K562 (cell line): ENCODE measurements at regions not wholly inside any gene's neighbourhood (a gene's known extent, or its start where the extent isn't known, plus 50 kb on each side); places are given as distances from the start of the nearest gene placed in this dataset.

Experiments used
- ATAC-seq: fragments of 200-7000 bp; cut with Tn5 transposase; 3 replicates; pipeline ENCODE4 v1.9.1; 2020; ENCODE audit warnings: moderate library complexity
- BruUV-seq: library from RNA; stranded (reverse); fragments of 400-500 nt; replicated peaks from 2 replicates; lab custom pipeline; 2021; lab: Mats Ljungman, UMichigan
- CTCF ChIA-PET: fragments of 300-600 bp; formaldehyde crosslinking; extraction: SDS; loops from one replicate; lab custom pipeline; 2021; ENCODE audit warnings: low intra/inter-chr PET ratio; lab: Yijun Ruan, JAX
- POLR2A ChIA-PET: fragments of 300-600, 350-650 bp; sonication (Branson Sonifier 250); formaldehyde crosslinking; extraction: SDS; loops from one replicate; lab custom pipeline; 2021; ENCODE audit warnings: antibody characterized with exemption, inconsistent platforms; lab: Yijun Ruan, JAX
- DNase-seq, 4 experiments: peaks; one replicate each; pipeline versions ENCODE4 v3.0.0 to v3.0.0-alpha.2; 2011 to 2018; ENCODE audit warnings: low spot score in 3 of 4, mixed read lengths in 3 of 4; ENCODE audit errors: extremely low read depth in 1 of 4
- FAIRE-seq: peaks from 2 replicates; lab custom pipeline; 2011; peaks lifted over from hg19 to GRCh38; lab: Jason Lieb, UNC
- H2AFZ ChIP-seq: 2 replicates; pipeline ENCODE4 v1.6.0; 2011; ENCODE audit warnings: low read depth, low read length, control low read depth, inconsistent platforms
- H3K27ac ChIP-seq: fragments of 200-600 bp; 3 replicates; pipeline ENCODE4 v1.8.0; 2011; ENCODE audit warnings: low read depth, mild to moderate bottlenecking, control low read depth, inconsistent platforms, low read length, moderate library complexity, mixed read lengths; ENCODE audit errors: extremely low read depth
- H3K27me3 ChIP-seq, 2 experiments: fragments of 300-600 bp in 1 of 2; 2 replicates in 1 of 2; 3 replicates in 1 of 2; pipeline versions ENCODE4 v1.6.0 to v1.8.0; 2011; ENCODE audit warnings: inconsistent platforms in 2 of 2, low read length in 2 of 2, mild to moderate bottlenecking in 1 of 2, mixed read lengths in 1 of 2, moderate library complexity in 1 of 2; ENCODE audit not compliant: control insufficient read depth in 2 of 2, insufficient read depth in 2 of 2
- H3K36me3 ChIP-seq: fragments of 300-600 bp; 3 replicates; pipeline ENCODE4 v1.8.0; 2011; ENCODE audit warnings: mild to moderate bottlenecking, low read length, inconsistent platforms; ENCODE audit not compliant: control insufficient read depth, insufficient read depth
- H3K4me1 ChIP-seq, 2 experiments: fragments of 200-600 bp in 1 of 2; replicated peaks in 1 of 2; 2 replicates in 1 of 2; 3 replicates in 1 of 2; pipeline versions ENCODE4 v1.5.1 to v1.8.0; 2011; ENCODE audit warnings: inconsistent platforms in 2 of 2, low read length in 2 of 2, mild to moderate bottlenecking in 1 of 2, mixed read lengths in 1 of 2, moderate library complexity in 1 of 2; ENCODE audit not compliant: control insufficient read depth in 2 of 2, insufficient read depth in 2 of 2
- H3K4me2 ChIP-seq: 2 replicates; pipeline ENCODE4 v1.6.1; 2011; ENCODE audit warnings: low read length, control low read depth, inconsistent platforms, mixed read lengths; ENCODE audit not compliant: insufficient read depth
- H3K4me3 ChIP-seq: fragments of 200-600 bp; sonication (generic), shearing (Covaris generic); 2 replicates; pipeline ENCODE4 v1.5.1; 2016; ENCODE audit warnings: control low read depth, inconsistent platforms
- H3K79me2 ChIP-seq: fragments of 200-600 bp; 3 replicates; pipeline ENCODE4 v1.8.0; 2011; ENCODE audit warnings: low read length, inconsistent platforms; ENCODE audit not compliant: control insufficient read depth, insufficient read depth
- H3K9ac ChIP-seq, 2 experiments: 2 replicates each; pipeline versions ENCODE4 v1.6.0 to v1.6.1; 2011; ENCODE audit warnings: low read depth in 2 of 2, low read length in 2 of 2, control low read depth in 1 of 2, inconsistent platforms in 1 of 2, mild to moderate bottlenecking in 1 of 2, mixed read lengths in 1 of 2; ENCODE audit not compliant: insufficient read depth in 1 of 2
- H3K9me1 ChIP-seq: one replicate; pipeline ENCODE4 v1.6.0; 2011; ENCODE audit warnings: inconsistent platforms, mild to moderate bottlenecking, low read length, moderate library complexity; ENCODE audit not compliant: control insufficient read depth, insufficient read depth
- H3K9me3 ChIP-seq: replicated peaks from 2 replicates; pipeline ENCODE4 v1.5.1; 2011; ENCODE audit warnings: low read depth, low read length, inconsistent platforms; ENCODE audit not compliant: control insufficient read depth, insufficient read depth
- H4K20me1 ChIP-seq: replicated peaks from 2 replicates; pipeline ENCODE4 v1.6.1; 2011; ENCODE audit warnings: low read length, inconsistent platforms, mixed read lengths; ENCODE audit not compliant: control insufficient read depth, insufficient read depth
- FOXA1 ChIP-seq: fragments of 450-650 bp; IDR thresholded peaks from 2 replicates; pipeline ENCODE4 v1.6.1; 2016; ENCODE audit warnings: mild to moderate bottlenecking, borderline replicate concordance
- GTF2B ChIP-seq: IDR thresholded peaks from 2 replicates; pipeline ENCODE4 v1.6.1; 2011; ENCODE audit not compliant: insufficient read length; ENCODE audit errors: extremely low read depth
- HIVEP1 ChIP-seq: fragments of 250-450 bp; sonication (Bioruptor Pico); IDR thresholded peaks from 2 replicates; pipeline ENCODE4 v1.4.0; 2020; ENCODE audit warnings: mild to moderate bottlenecking
- HNRNPH1 ChIP-seq: fragments of 200-400 bp; formaldehyde crosslinking; optimal IDR thresholded peaks from 2 replicates; pipeline ENCODE3; 2017; ENCODE audit warnings: low read depth, mild to moderate bottlenecking, low read length, moderate library complexity
- HNRNPL ChIP-seq: fragments of 200-400 bp; formaldehyde crosslinking; IDR thresholded peaks from 2 replicates; pipeline ENCODE4 v1.6.1; 2017; ENCODE audit warnings: low read depth, mild to moderate bottlenecking, low read length
- MTA2 ChIP-seq: fragments of 450-650 bp; IDR thresholded peaks from 2 replicates; pipeline ENCODE4 v1.6.1; 2016; ENCODE audit warnings: low read depth
- POLR2AphosphoS5 ChIP-seq: IDR thresholded peaks from 2 replicates; pipeline ENCODE4 v1.6.1; 2011; ENCODE audit warnings: mild to moderate bottlenecking, low read depth, low read length, moderate library complexity; ENCODE audit not compliant: control insufficient read depth, insufficient read depth
- PRPF4 ChIP-seq: fragments of 200-400 bp; formaldehyde crosslinking; IDR thresholded peaks from one replicate; pipeline ENCODE4 v1.6.1; 2017; ENCODE audit warnings: low read length, low read depth, mild to moderate bottlenecking; ENCODE audit not compliant: insufficient read depth, poor library complexity, severe bottlenecking
- SETDB1 ChIP-seq: IDR thresholded peaks from one replicate; pipeline ENCODE4 v1.6.1; 2012; ENCODE audit warnings: low read length, control low read depth, inconsistent platforms
- SMAD4 ChIP-seq: fragments of 250-450 bp; sonication (Bioruptor Pico); conservative IDR thresholded peaks from 2 replicates; pipeline ENCODE4 v1.8.0; 2021; ENCODE audit warnings: inconsistent platforms, mild to moderate bottlenecking, moderate library complexity
- SNAPC5 ChIP-seq: fragments of 250-450 bp; sonication (Bioruptor Pico); IDR thresholded peaks from 2 replicates; pipeline ENCODE4 v1.8.0; 2021; ENCODE audit warnings: moderate library complexity, mild to moderate bottlenecking, inconsistent platforms
- SUPT5H ChIP-seq: fragments of 450-650 bp; IDR thresholded peaks from 2 replicates; pipeline ENCODE4 v1.6.1; 2016
- TAF9B ChIP-seq: fragments of 450-650 bp; IDR thresholded peaks from 2 replicates; pipeline ENCODE4 v1.6.1; 2018; ENCODE audit warnings: mild to moderate bottlenecking; ENCODE audit not compliant: partially characterized antibody
- TBL1XR1 ChIP-seq, 2 experiments: IDR thresholded peaks; 2 replicates each; pipeline ENCODE4 v1.6.1; 2012; ENCODE audit warnings: improper control_type of control experiment in 2 of 2, low read length in 2 of 2, mild to moderate bottlenecking in 1 of 2
- ZBTB12 ChIP-seq: fragments of 250-450 bp; sonication (Bioruptor Pico); IDR thresholded peaks from 2 replicates; pipeline ENCODE4 v1.4.0; 2020
- ZNF316 ChIP-seq: fragments of 450-650 bp; IDR thresholded peaks from 2 replicates; pipeline ENCODE4 v1.6.1; 2016
- ZNF75A ChIP-seq: fragments of 450-650 bp; formaldehyde crosslinking; IDR thresholded peaks from 2 replicates; pipeline ENCODE4 v1.4.0; 2020; ENCODE audit warnings: mild to moderate bottlenecking
- ZNF778 ChIP-seq: fragments of 450-650 bp; formaldehyde crosslinking; IDR thresholded peaks from 2 replicates; pipeline ENCODE4 v1.4.0; 2020; ENCODE audit warnings: mild to moderate bottlenecking, moderate library complexity
- WGBS: fragments of 100-300 bp; shearing (Covaris generic); methylation state at CpG from one replicate; pipeline ENCODE4 v1.1.6; 2016; ENCODE audit warnings: low coverage, mixed read lengths; ENCODE audit not compliant: insufficient coverage; ENCODE audit errors: missing lambda C conversion rate; 5-methylcytosine and 5-hydroxymethylcytosine counted together
- in situ Hi-C: fragments of 300-500 bp; cut with MboI; formaldehyde crosslinking; loops from 4 replicates; pipeline ENCODE4 v1.15.0; 2018; ENCODE audit warnings: inconsistent platforms, mixed read lengths
- intact Hi-C: fragments of 100-400 bp; cut with micrococcal nuclease; formaldehyde crosslinking; loops from 2 replicates; pipeline ENCODE4 v1.14.2; 2022

- Histone ChIP-seq H3K4me2 (no peak overlapping the region), H3K4me3 (no peak overlapping the region), H4K20me1 (no peaks in the 10 kb centered on the region), H3K9me3 (no peaks in the 10 kb centered on the region), H3K9me1 (no peaks in the 10 kb centered on the region), H3K4me1 (no peaks in the 10 kb centered on the region), H3K9ac (no peak overlapping the region), H3K27ac (no peak overlapping the region), H3K36me3 (no peaks in the 10 kb centered on the region), H3K79me2 (no peaks in the 10 kb centered on the region), H3K27me3 (no peaks in the 10 kb centered on the region), H2AFZ (no peak overlapping the region)
- no TSS peak for BruUV-seq
- ChIA-PET CTCF (no interaction called here), POLR2A (no interaction called here)
- no peak for DNase-seq
- in situ Hi-C loops = no loop called here
- TF ChIP-seq SETDB1 = no peak
- no peak for TF ChIP-seq HIVEP1 (CRISPR knock-in tag)
- TF ChIP-seq ZNF75A (CRISPR knock-in tag) = no peak
- TF ChIP-seq GTF2B = no peak
- TF ChIP-seq PRPF4 = no peak
- no peak for TF ChIP-seq ZNF316
- TF ChIP-seq SUPT5H = no peak
- no peak for TF ChIP-seq TBL1XR1 (IDR thresholded peaks at IDR 0.05; ENCODE audit: low read length in 2 of 2)
- no peak for TF ChIP-seq HNRNPH1
- no peak for TF ChIP-seq HNRNPL
- no peak for TF ChIP-seq ZNF778 (CRISPR knock-in tag)
- no peak for TF ChIP-seq ZBTB12
- TF ChIP-seq TAF9B = no peak
- no peak for TF ChIP-seq MTA2
- TF ChIP-seq POLR2AphosphoS5 = no peak
- TF ChIP-seq SNAPC5 = no peak
- TF ChIP-seq SMAD4 (CRISPR knock-in tag) = no peak
- TF ChIP-seq FOXA1 = no peak
- ATAC-seq = no peak
- intact Hi-C loops = no loop called here
- FAIRE-seq = no peak
- WGBS = 0% methylated on average over 5 of the region's 5 CpGs
These were observed 272.1 kb upstream of the TRAM1L1 start for GRCh38 chr4:117357437-117357836.
